ENCODE measurements at regions not wholly inside any gene's neighbourhood (a gene's known extent, or its start where the extent isn't known, plus 50 kb on each side); places are given as distances from the start of the nearest gene placed in this dataset.
"Not testable (repeated sequence)": the region's sequence is repeated elsewhere in the genome, so short reads cannot be mapped to it uniquely, and the experiment has no call there.

DNA sequence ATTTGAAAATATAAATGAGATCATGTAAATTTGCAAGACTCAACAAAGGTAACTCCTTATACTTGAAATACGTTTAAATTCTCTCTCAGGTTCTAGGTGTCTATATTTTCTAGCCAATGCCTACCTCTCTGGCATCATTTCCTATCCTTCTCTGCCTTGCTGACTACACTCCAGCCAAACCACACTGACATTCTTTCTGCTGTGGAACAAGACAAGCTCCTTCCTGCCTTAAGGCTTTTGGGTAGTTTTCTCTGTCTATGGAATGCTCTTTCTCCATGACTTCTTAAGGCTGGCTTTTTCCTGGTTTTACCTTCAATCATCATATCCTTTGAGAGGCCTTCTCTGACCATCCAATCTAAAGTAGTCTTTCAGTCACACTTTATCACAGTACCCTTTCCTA lies 201.0 kb downstream of the SPRY1 start:
- Histone ChIP-seq H3K4me3 (ENCODE audit: low read length in 2 of 2) (no peak overlapping the region), H3K9me3 (ENCODE audit: control insufficient read depth in 2 of 2, low read length in 2 of 2) (no peaks in the 10 kb centered on the region), H3K4me1 (ENCODE audit: control insufficient read depth in 2 of 2, insufficient read depth in 2 of 2, low read length in 2 of 2) (peaks cover 14 to 30% of the 10 kb centered on the region in 2 donors), H3K27me3 (ENCODE audit: control insufficient read depth in 2 of 2, insufficient read depth in 2 of 2, low read length in 2 of 2) (no peaks in the 10 kb centered on the region), H3K36me3 (ENCODE audit: control insufficient read depth in 2 of 2, insufficient read depth in 2 of 2, low read length in 2 of 2) (no peaks in the 10 kb centered on the region), H3K9ac (ENCODE audit: low read depth in 1 of 2, low read length in 2 of 2) (no peak overlapping the region), H3K27ac (ENCODE audit: low read depth in 2 of 2, low read length in 2 of 2) (no peak overlapping the region)

DNA sequence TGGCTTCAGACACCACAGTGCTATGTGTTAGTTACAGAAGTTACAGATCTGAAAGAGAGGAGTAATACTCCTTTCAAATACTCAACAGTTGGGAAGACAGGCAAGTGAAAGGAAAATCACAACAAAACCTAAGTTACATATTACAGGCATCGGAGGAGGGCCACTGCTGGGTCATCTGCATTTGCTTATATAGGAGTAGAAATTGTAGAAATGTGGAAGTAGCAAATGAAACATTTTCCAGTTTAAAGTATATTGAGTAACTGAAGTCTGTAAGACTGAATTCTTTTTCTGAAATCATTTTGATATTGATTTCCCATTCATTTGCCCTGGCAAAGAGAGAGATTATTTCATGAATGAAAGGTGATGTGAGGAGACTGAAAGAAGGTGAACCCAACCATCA lies 201.7 kb downstream of the SPRY1 start:
- Histone ChIP-seq H3K4me3 (ENCODE audit: low read length in 2 of 2) (no peak overlapping the region), H3K4me1 (ENCODE audit: control insufficient read depth in 2 of 2, insufficient read depth in 2 of 2, low read length in 2 of 2) (peaks cover 19 to 33% of the 10 kb centered on the region in 2 donors), H3K36me3 (ENCODE audit: control insufficient read depth in 2 of 2, insufficient read depth in 2 of 2, low read length in 2 of 2) (no peaks in the 10 kb centered on the region), H3K27ac (ENCODE audit: low read depth in 2 of 2, low read length in 2 of 2) (no peak overlapping the region), H3K27me3 (ENCODE audit: control insufficient read depth in 2 of 2, insufficient read depth in 2 of 2, low read length in 2 of 2) (no peaks in the 10 kb centered on the region), H3K9me3 (ENCODE audit: control insufficient read depth in 2 of 2, low read length in 2 of 2) (no peaks in the 10 kb centered on the region), H3K9ac (ENCODE audit: low read depth in 1 of 2, low read length in 2 of 2) (no peak overlapping the region)

DNA sequence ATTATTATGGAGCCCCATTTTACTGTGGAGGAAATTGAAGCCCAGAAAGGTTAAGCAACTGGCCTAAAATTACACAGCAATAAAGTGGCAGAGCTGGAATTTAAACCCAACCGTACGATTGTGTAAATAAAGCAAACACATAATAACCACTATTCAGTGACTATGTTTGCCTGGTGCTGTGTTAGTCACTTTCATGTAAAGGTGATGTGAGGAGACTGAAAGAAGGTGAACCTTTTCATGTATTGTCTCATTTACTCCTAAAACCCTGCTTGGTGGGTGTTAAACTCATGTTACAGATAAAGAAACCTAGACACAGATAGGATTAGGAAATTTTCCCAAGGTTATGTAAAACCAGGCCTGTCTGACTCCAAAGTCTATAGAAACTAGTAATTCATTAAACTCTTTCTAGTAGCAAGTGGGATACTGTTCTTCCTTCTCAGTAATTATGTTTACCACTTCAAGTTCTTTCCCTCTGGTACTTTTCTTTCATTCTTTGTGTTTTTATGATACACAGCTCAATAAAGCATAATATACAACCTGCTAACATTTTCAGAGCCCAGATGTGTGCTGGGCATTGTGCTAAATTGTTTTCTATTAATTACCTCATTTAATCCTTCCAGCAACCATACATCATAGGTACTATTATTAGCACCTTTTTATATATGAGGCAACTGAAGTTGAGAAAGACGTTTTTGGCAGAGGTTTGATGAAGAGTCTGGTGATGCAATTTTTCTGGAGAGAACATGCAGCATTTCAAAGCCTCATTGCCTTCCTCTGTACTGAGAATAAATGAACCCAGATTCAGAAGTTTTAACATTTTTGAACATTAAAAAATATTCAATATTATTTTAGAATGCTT lies 202.7 kb downstream of the SPRY1 start:
- Histone ChIP-seq H3K27ac (ENCODE audit: low read depth in 2 of 2, low read length in 2 of 2) (peak overlapping the region; percentile 67 to 83), H3K9me3 (ENCODE audit: control insufficient read depth in 2 of 2, low read length in 2 of 2) (no peaks in the 10 kb centered on the region), H3K4me1 (ENCODE audit: control insufficient read depth in 2 of 2, insufficient read depth in 2 of 2, low read length in 2 of 2) (peaks cover 19 to 33% of the 10 kb centered on the region in 2 donors), H3K27me3 (ENCODE audit: control insufficient read depth in 2 of 2, insufficient read depth in 2 of 2, low read length in 2 of 2) (no peaks in the 10 kb centered on the region), H3K4me3 (ENCODE audit: low read length in 2 of 2) (no peak overlapping the region), H3K9ac (ENCODE audit: low read depth in 1 of 2, low read length in 2 of 2) (peak overlapping the region in 1 of 2 donors; percentile 44), H3K36me3 (ENCODE audit: control insufficient read depth in 2 of 2, insufficient read depth in 2 of 2, low read length in 2 of 2) (no peaks in the 10 kb centered on the region)

DNA sequence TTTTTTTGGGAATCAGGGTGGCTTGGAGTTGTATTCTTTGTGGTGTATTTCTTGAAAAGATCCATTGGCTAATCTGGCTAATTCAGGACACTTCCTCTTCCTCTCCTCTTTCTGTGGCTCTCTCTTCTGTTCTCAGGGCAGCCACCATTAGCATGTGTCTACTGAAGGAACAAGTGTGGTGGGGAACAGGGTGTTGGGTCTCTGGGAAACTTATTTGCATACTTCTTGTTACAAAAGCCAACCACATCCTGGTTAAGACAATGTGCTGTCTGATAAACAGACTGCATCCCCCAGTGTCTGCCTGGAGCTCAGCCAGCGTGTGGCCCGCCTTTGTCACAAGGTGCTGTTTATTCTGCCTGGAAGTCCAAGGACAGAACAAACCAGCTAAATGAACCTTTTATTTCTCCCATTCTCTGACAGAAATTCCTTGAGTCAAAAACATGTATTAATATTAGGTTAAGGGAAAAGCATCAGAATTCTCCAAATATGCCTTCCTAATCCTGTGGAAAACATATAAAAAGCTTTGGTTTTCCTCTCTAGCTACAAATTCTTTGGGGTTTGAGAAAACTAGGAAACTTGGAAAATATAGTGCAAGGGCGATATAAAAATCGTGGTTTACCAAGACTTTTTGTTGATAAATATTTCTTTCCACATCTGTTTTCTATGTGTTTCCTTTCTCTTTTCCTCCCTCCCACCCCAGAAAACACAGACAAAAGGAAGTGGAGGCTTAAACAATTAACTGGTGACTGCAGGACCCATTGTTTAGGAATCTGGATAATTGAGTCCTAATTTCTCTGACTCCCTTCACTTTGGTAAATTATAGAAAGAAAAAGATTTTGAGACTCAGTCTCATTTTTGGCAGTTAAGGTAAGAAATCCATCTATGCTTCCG lies 203.6 kb downstream of the SPRY1 start:
- H3K9me3 ChIP-seq (ENCODE audit: control insufficient read depth in 2 of 2, low read length in 2 of 2) = no peaks in the 10 kb centered on the region
- no peaks in the 10 kb centered on the region for H3K36me3 ChIP-seq (ENCODE audit: control insufficient read depth in 2 of 2, insufficient read depth in 2 of 2, low read length in 2 of 2)
- H3K27me3 ChIP-seq (ENCODE audit: control insufficient read depth in 2 of 2, insufficient read depth in 2 of 2, low read length in 2 of 2) = no peaks in the 10 kb centered on the region
- H3K4me1 ChIP-seq (ENCODE audit: control insufficient read depth in 2 of 2, insufficient read depth in 2 of 2, low read length in 2 of 2) = peaks cover 19 to 33% of the 10 kb centered on the region in 2 donors
- H3K9ac ChIP-seq (ENCODE audit: low read depth in 1 of 2, low read length in 2 of 2) = peak overlapping the region in 1 of 2 donors; percentile 44
- peak overlapping the region; percentile 67 to 83 for H3K27ac ChIP-seq (ENCODE audit: low read depth in 2 of 2, low read length in 2 of 2)
- H3K4me3 ChIP-seq (ENCODE audit: low read length in 2 of 2) = peak overlapping the region in 1 of 2 donors; percentile 29

DNA sequence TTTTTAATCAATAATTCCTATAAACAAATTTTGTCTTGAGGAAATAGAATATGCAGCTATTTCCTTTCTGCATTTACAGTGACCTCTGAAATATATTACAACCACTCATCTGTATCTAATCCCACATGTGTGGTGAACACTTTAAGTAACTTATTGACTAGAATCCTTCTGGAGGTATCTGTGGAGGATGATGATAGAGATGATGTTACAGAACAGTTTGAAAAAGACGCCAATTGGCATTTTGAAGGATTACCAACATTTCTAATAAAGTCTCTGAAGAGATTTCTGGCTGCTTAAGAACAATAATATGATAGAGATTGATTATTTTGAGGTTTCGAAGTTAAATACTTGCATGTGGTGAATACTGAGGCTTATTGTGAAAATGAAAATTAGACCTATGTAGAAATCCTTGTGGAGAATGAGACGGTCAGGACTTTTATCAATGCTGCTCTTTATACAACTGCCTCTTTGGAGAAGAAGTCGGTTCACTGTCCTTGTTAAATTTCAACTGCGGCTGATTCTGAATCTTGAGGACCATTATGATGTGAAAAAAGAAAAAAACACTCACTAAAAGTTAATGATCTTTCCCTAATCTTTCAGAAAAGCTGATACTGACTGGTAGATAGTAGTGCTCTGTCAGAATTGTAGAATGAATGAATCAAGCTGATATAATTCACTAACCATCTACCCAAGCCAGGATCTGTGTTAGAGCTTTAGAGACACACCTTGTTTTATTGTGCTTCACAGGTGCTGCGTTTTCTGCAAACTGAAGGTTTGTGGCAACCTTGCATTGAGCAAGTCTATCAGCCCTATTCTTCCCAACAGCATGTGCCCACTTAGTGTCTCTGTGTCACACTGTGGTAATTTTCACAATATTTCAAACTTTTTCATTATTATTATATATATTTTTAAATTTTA lies 204.7 kb downstream of the SPRY1 start:
- Histone ChIP-seq H3K36me3 (ENCODE audit: control insufficient read depth in 2 of 2, insufficient read depth in 2 of 2, low read length in 2 of 2) (no peaks in the 10 kb centered on the region), H3K27ac (ENCODE audit: low read depth in 2 of 2, low read length in 2 of 2) (peak overlapping the region; percentile 47 to 67), H3K27me3 (ENCODE audit: control insufficient read depth in 2 of 2, insufficient read depth in 2 of 2, low read length in 2 of 2) (no peaks in the 10 kb centered on the region), H3K4me1 (ENCODE audit: control insufficient read depth in 2 of 2, insufficient read depth in 2 of 2, low read length in 2 of 2) (peaks cover 19 to 33% of the 10 kb centered on the region in 2 donors), H3K4me3 (ENCODE audit: low read length in 2 of 2) (no peak overlapping the region), H3K9me3 (ENCODE audit: control insufficient read depth in 2 of 2, low read length in 2 of 2) (no peaks in the 10 kb centered on the region), H3K9ac (ENCODE audit: low read depth in 1 of 2, low read length in 2 of 2) (no peak overlapping the region)

DNA sequence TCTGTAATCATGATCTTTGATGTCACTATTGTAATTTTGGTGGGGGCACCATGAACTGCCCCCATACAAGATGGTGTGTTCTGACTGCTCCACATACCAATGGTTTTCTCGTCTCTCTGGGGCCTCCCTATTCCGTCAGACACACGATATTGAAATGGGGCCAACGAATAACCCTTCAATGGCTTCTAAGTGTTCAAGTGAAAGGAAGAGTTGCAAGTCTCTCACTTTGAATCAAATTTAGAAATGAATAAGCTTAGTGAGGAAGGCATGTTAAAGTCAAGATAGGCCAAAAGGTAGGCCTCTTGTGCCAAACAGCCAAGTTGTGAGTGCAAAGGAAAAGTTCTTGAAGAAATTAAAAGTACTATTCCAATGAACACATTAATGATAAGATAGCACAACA lies 205.4 kb downstream of the SPRY1 start:
- Histone ChIP-seq H3K4me3 (ENCODE audit: low read length in 2 of 2) (no peak overlapping the region), H3K27me3 (ENCODE audit: control insufficient read depth in 2 of 2, insufficient read depth in 2 of 2, low read length in 2 of 2) (no peaks in the 10 kb centered on the region), H3K9me3 (ENCODE audit: control insufficient read depth in 2 of 2, low read length in 2 of 2) (no peaks in the 10 kb centered on the region), H3K4me1 (ENCODE audit: control insufficient read depth in 2 of 2, insufficient read depth in 2 of 2, low read length in 2 of 2) (peaks cover 19 to 33% of the 10 kb centered on the region in 2 donors), H3K36me3 (ENCODE audit: control insufficient read depth in 2 of 2, insufficient read depth in 2 of 2, low read length in 2 of 2) (no peaks in the 10 kb centered on the region), H3K27ac (ENCODE audit: low read depth in 2 of 2, low read length in 2 of 2) (no peak overlapping the region), H3K9ac (ENCODE audit: low read depth in 1 of 2, low read length in 2 of 2) (no peak overlapping the region)

DNA sequence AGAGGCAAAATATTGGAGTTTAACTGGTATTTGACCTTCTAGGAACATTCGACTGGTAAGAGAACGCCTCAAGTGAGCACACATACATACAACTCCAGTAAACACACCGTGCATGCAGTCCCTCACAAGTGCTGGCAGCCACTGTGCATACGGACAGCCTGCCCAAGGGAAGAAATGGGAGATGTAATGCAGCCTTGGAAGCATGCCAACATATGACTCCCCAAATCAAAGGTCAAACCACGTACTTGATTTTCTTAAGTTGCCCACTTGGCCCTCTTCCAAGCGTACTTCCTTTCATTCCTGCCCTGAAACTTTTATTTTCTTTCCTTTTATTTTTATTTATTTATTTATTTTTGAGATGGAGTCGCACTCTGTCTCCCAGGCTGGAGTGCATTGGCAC lies 206.6 kb downstream of the SPRY1 start:
- no peak overlapping the region for H3K9ac ChIP-seq (ENCODE audit: low read depth in 1 of 2, low read length in 2 of 2)
- no peak overlapping the region for H3K4me3 ChIP-seq (ENCODE audit: low read length in 2 of 2)
- no peaks in the 10 kb centered on the region for H3K36me3 ChIP-seq (ENCODE audit: control insufficient read depth in 2 of 2, insufficient read depth in 2 of 2, low read length in 2 of 2)
- peaks cover 19 to 33% of the 10 kb centered on the region in 2 donors for H3K4me1 ChIP-seq (ENCODE audit: control insufficient read depth in 2 of 2, insufficient read depth in 2 of 2, low read length in 2 of 2)
- H3K27ac ChIP-seq (ENCODE audit: low read depth in 2 of 2, low read length in 2 of 2) = no peak overlapping the region
- H3K27me3 ChIP-seq (ENCODE audit: control insufficient read depth in 2 of 2, insufficient read depth in 2 of 2, low read length in 2 of 2) = no peaks in the 10 kb centered on the region
- H3K9me3 ChIP-seq (ENCODE audit: control insufficient read depth in 2 of 2, low read length in 2 of 2) = no peaks in the 10 kb centered on the region

DNA sequence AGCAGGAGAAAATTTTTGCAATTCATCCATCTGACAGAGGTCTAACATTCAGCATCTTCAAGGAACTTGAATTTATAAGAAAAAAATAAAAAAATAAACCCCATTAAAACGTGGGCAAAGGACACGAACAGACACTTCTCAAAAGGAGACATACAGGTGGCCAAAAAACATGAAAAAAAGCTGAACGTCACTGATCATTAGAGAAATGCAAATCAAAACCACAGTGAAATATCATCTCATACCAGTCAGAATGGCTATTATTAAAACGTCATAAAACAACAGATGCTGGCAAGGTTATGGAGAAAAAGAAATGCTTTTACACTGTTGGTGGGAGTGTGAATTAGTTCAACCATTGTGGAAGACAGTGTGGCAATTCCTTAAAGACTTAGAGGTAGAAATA lies 209.2 kb downstream of the SPRY1 start:
- not testable (repeated sequence) for H3K4me3 ChIP-seq (ENCODE audit: low read length in 2 of 2); H3K9ac ChIP-seq (ENCODE audit: low read depth in 1 of 2, low read length in 2 of 2); H3K27ac ChIP-seq (ENCODE audit: low read depth in 2 of 2, low read length in 2 of 2); H3K9me3 ChIP-seq (ENCODE audit: control insufficient read depth in 2 of 2, low read length in 2 of 2); H3K36me3 ChIP-seq (ENCODE audit: control insufficient read depth in 2 of 2, insufficient read depth in 2 of 2, low read length in 2 of 2); H3K27me3 ChIP-seq (ENCODE audit: control insufficient read depth in 2 of 2, insufficient read depth in 2 of 2, low read length in 2 of 2)
- H3K4me1 ChIP-seq (ENCODE audit: control insufficient read depth in 2 of 2, insufficient read depth in 2 of 2, low read length in 2 of 2) = peaks cover 5 to 11% of the 10 kb centered on the region in 2 donors

DNA sequence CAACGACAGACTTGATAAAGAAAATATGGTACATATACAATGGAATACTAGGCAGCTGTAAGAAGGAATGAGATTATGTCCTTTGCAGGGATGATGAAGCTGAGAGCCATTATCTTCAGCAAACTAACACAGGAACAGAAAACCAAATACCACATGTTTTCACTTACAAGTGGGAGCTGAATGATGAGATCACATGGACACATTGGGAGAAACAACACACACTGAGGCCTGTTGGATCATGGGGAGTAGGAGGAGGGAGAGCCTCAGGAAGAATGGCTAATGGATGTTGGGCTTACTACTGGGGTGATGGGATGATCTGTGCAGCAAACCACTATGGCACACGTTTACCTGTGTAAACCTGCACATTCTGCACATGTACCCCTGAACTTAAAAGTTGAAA lies 209.7 kb downstream of the SPRY1 start:
- Histone ChIP-seq H3K9me3 (ENCODE audit: control insufficient read depth in 2 of 2, low read length in 2 of 2) (no peaks in the 10 kb centered on the region), H3K4me1 (ENCODE audit: control insufficient read depth in 2 of 2, insufficient read depth in 2 of 2, low read length in 2 of 2) (peaks cover 5% of the 10 kb centered on the region in 2 donors), H3K9ac (ENCODE audit: low read depth in 1 of 2, low read length in 2 of 2) (no peak overlapping the region), H3K4me3 (ENCODE audit: low read length in 2 of 2) (no peak overlapping the region), H3K36me3 (ENCODE audit: control insufficient read depth in 2 of 2, insufficient read depth in 2 of 2, low read length in 2 of 2) (no peaks in the 10 kb centered on the region), H3K27me3 (ENCODE audit: control insufficient read depth in 2 of 2, insufficient read depth in 2 of 2, low read length in 2 of 2) (no peaks in the 10 kb centered on the region), H3K27ac (ENCODE audit: low read depth in 2 of 2, low read length in 2 of 2) (no peak overlapping the region)
